ENCODE measurements at regions not wholly inside any gene's neighbourhood (a gene's known extent, or its start where the extent isn't known, plus 50 kb on each side); places are given as distances from the start of the nearest gene placed in this dataset.
"Not testable (repeated sequence)": the region's sequence is repeated elsewhere in the genome, so short reads cannot be mapped to it uniquely, and the experiment has no call there.

GRCh38 chr3:145246291-145246690 lies 914.7 kb downstream of the PLOD2 start:
- TF ChIP-seq POLR2A (IDR thresholded peaks at IDR 0.05) = no peak
- TF ChIP-seq, protein P1, sequence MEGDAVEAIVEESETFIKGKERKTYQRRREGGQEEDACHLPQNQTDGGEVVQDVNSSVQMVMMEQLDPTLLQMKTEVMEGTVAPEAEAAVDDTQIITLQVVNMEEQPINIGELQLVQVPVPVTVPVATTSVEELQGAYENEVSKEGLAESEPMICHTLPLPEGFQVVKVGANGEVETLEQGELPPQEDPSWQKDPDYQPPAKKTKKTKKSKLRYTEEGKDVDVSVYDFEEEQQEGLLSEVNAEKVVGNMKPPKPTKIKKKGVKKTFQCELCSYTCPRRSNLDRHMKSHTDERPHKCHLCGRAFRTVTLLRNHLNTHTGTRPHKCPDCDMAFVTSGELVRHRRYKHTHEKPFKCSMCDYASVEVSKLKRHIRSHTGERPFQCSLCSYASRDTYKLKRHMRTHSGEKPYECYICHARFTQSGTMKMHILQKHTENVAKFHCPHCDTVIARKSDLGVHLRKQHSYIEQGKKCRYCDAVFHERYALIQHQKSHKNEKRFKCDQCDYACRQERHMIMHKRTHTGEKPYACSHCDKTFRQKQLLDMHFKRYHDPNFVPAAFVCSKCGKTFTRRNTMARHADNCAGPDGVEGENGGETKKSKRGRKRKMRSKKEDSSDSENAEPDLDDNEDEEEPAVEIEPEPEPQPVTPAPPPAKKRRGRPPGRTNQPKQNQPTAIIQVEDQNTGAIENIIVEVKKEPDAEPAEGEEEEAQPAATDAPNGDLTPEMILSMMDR (IDR thresholded peaks at IDR 0.05) = no peak
- no peak overlapping the region for H3K4me3 ChIP-seq (ENCODE audit: low read depth, poor library complexity, severe bottlenecking)
- intact Hi-C loops (cut with DNase I; ENCODE audit: low total_unique reads) = loop anchor here (5.0 kb wide), 1 partner anchor 81 kb away; no protein-coding TSS in a partner anchor
- WGBS, 2 donors = 65 to 68% methylated on average over 1 of the region's 1 CpG
- DNase-seq (ENCODE audit: low spot score in 2 of 2) = no peak

GRCh38 chr3:145248928-145249327 lies 912.1 kb downstream of the PLOD2 start:
- intact Hi-C loops (cut with DNase I; ENCODE audit: low total_unique reads) = loop anchor here (5.0 kb wide), 1 partner anchor 78 kb away; no protein-coding TSS in a partner anchor
- TF ChIP-seq POLR2A (IDR thresholded peaks at IDR 0.05) = no peak
- TF ChIP-seq, protein P1 (IDR thresholded peaks at IDR 0.05) = no peak
- no peak overlapping the region for H3K4me3 ChIP-seq (ENCODE audit: low read depth, poor library complexity, severe bottlenecking)
- no peak for DNase-seq (ENCODE audit: low spot score in 2 of 2)

GRCh38 chr3:145251311-145251710 lies 909.7 kb downstream of the PLOD2 start:
- WGBS, 2 donors = 50 to 61% methylated on average over 1 of the region's 1 CpG
- TF ChIP-seq, protein P1 (IDR thresholded peaks at IDR 0.05) = no peak
- TF ChIP-seq POLR2A (IDR thresholded peaks at IDR 0.05) = no peak
- no peak overlapping the region for H3K4me3 ChIP-seq (ENCODE audit: low read depth, poor library complexity, severe bottlenecking)
- intact Hi-C loops (cut with DNase I; ENCODE audit: low total_unique reads) = no loop called here
- no peak for DNase-seq (ENCODE audit: low spot score in 2 of 2)

GRCh38 chr3:145257967-145258366 lies 903.0 kb downstream of the PLOD2 start:
- DNase-seq (ENCODE audit: low spot score in 2 of 2); H3K4me3 ChIP-seq (ENCODE audit: low read depth, poor library complexity, severe bottlenecking); intact Hi-C loops (cut with DNase I; ENCODE audit: low total_unique reads): not testable (repeated sequence)
- WGBS, 2 donors = 88 to 97% methylated on average over 10 to 12 of the region's 12 CpGs

GRCh38 chr3:145259166-145259880 lies 901.7 kb downstream of the PLOD2 start:
- no peak overlapping the region for H3K4me3 ChIP-seq (ENCODE audit: low read depth, poor library complexity, severe bottlenecking)
- WGBS, 2 donors = 70 to 74% methylated on average over 3 of the region's 3 CpGs
- intact Hi-C loops (cut with DNase I; ENCODE audit: low total_unique reads) = no loop called here
- TF ChIP-seq POLR2A (IDR thresholded peaks at IDR 0.05) = no peak
- TF ChIP-seq, protein P1 (IDR thresholded peaks at IDR 0.05) = no peak
- no peak for DNase-seq (ENCODE audit: low spot score in 2 of 2)

DNA sequence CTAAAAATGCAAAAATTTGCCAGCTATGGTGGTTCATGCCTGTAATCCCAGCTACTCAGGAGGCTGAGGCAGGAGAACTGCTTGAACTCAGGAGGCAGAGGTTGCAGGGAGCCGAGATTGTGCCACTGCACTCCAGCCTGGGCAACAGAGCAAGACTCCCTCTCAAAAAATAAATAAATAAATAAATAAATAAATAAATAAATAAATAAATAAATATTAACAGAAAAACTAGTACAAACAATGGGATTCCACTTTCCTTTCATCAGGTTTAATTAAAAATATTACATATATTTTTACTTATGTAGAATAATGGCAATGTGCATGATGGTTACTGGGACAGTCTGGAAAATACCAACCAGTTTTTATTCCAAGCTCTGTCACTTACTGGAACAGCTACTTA lies 897.5 kb downstream of the PLOD2 start:
- intact Hi-C loops (cut with DNase I; ENCODE audit: low total_unique reads); H3K4me3 ChIP-seq (ENCODE audit: low read depth, poor library complexity, severe bottlenecking); DNase-seq (ENCODE audit: low spot score in 2 of 2): not testable (repeated sequence)
- WGBS, 2 donors = 83 to 97% methylated on average over 1 of the region's 1 CpG

DNA sequence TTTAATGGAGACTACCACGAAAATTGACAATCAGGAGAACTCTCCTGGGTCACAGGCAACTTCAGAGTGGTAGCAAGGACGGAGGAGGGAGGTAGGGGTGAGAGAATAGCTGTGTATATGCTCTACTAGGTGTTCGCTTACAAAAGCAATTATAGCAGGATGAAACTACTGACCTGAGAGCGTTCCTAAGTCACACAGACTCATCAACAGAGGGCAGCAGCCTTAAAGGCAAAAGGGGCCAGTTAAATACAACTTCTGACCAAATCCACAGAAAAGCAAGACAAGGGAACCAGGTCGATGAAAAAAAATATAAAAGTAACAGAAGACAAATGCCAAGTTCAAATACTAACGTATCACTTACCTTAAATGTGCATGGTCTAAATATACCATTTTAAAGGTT lies 894.6 kb downstream of the PLOD2 start:
- H3K4me3 ChIP-seq (ENCODE audit: low read depth, poor library complexity, severe bottlenecking) = no peak overlapping the region
- TF ChIP-seq, protein P1 (IDR thresholded peaks at IDR 0.05) = no peak
- no peak for TF ChIP-seq POLR2A (IDR thresholded peaks at IDR 0.05)
- DNase-seq (ENCODE audit: low spot score in 2 of 2) = no peak
- 65 to 69% methylated on average over 6 of the region's 6 CpGs for WGBS, 2 donors
- intact Hi-C loops (cut with DNase I; ENCODE audit: low total_unique reads) = no loop called here

Measured in lower leg skin (tissue), 4 donors.